ENCODE measurements at regions not wholly inside any gene's neighbourhood (a gene's known extent, or its start where the extent isn't known, plus 50 kb on each side); places are given as distances from the start of the nearest gene placed in this dataset.

DNA sequence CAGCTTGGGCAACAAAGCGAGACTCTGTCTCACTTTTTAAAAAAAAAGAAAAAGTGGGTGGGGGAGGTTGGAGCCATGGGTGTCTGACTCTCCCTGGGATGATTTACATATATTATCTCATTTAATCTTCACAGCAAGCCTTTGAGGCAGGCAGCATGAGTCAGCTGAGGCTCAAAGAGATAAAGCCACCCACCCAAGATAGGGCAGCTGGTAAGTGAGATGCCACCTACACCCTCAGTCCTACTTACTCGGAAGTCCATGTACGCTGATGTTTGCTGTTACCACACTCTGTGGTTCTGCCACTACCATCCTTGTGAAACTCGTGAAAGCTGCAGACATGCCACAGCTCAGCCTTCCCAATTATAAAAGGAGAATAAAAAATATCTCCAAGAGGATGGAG lies 142.0 kb upstream of the TSHZ3 start:
- TF ChIP-seq, protein P1, sequence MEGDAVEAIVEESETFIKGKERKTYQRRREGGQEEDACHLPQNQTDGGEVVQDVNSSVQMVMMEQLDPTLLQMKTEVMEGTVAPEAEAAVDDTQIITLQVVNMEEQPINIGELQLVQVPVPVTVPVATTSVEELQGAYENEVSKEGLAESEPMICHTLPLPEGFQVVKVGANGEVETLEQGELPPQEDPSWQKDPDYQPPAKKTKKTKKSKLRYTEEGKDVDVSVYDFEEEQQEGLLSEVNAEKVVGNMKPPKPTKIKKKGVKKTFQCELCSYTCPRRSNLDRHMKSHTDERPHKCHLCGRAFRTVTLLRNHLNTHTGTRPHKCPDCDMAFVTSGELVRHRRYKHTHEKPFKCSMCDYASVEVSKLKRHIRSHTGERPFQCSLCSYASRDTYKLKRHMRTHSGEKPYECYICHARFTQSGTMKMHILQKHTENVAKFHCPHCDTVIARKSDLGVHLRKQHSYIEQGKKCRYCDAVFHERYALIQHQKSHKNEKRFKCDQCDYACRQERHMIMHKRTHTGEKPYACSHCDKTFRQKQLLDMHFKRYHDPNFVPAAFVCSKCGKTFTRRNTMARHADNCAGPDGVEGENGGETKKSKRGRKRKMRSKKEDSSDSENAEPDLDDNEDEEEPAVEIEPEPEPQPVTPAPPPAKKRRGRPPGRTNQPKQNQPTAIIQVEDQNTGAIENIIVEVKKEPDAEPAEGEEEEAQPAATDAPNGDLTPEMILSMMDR (IDR thresholded peaks at IDR 0.05) = no peak
- no peak for TF ChIP-seq POLR2AphosphoS5 (IDR thresholded peaks at IDR 0.05)
